ENCODE measurements at regions not wholly inside any gene's neighbourhood (a gene's known extent, or its start where the extent isn't known, plus 50 kb on each side); places are given as distances from the start of the nearest gene placed in this dataset.

DNA sequence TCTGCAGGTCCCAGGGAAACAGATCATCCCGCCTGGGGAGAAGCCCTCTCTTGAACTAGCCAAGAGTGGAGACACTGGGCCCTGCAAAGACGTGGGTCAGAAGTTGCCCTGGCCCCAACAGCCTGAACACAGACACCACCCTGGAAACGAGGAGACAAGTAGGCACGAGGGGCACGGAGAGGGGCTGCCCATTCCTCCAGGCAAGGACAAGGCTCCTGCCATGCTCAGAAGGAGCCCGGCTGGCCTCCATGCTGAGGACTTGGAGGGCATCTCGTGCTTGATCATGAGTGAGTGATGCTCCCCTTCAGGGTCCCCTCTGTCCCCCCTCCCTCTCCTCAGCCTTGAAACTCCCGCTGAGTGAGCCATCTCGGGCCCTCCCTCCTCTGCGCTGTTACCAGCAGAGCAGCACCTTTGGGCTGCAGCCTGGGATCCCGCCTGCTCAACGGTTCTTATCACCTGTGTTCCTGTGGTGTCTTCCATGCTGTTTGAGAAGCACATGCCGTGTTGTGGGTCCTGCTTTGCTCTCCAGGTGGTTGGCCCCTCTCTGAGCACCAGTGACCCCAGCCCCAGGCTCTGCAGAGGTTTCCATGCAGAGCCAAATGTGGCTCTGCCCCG lies 544.3 kb downstream of the TCERG1L start:
- DNase-seq, result no peak

DNA sequence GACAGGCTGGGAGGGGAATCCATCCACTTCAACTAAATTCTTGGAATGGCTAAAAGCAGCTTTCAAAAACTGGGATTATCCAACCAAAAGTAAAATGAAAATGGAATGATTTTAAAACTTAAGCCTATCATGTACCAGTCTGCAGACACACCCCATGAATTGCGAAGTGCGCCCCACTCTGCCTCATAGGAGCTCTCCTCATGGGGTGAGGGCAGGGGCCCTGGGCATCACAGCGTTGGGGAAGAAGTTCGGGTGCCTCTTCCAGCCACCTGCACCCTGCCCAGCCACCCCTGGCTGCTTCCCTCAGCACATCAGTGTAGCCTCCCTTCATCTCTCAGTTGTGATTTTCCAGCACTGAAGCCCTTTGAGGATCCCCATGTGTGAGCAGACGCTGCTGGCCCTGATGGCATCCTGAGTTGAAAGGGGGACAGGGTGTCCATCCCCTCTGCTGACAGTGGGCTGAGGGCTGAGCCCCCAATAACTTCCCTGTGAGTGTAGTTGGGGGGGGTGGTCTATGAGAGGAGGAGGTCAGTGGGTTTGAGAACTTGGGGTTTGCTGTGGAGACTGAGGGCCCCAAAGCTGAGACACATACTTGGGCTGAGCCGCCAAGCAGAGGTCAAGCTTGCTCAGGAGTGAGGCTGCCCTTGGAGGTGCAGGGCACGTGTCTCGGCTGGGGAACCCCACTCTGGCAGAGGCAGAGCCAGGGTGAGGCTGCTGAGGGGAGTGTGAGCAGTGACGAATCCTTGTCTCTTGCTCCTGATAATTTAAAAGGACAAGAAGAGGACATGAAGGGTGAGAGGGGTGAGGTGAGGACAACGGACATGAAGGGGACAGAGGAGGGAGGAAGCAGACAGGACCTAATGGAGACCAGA lies 542.1 kb downstream of the TCERG1L start:
- no peak for DNase-seq

DNA sequence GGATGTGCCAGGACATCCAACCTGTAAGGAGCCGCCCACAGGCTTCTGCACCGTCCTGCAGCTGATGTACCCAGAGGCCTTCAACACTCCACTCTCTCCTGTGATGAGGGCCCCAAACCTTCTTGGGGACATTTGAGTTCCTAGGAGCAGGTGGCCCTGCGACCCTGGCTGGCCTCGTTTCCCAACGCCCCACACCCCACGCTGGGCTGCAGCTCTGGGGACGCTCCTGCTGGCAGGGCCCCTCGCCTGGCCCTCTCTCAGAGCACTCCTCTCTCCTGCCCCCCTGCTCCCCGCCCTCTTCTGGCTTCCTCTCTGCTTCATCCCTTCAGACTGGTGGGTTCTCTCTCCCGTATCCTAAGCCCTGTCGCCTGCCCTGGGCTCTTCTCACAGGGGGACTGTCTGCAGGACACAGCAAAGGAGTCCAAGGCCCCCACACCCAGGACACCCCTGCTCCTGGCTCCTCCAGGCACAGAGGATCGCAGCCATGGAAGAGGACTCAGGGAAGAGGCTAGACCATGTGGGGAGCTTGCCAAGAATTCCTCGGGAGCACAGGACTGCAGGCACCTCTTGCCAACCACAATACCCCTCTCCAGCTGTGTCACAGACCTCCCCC lies 541.4 kb downstream of the TCERG1L start:
- DNase-seq, result no peak

DNA sequence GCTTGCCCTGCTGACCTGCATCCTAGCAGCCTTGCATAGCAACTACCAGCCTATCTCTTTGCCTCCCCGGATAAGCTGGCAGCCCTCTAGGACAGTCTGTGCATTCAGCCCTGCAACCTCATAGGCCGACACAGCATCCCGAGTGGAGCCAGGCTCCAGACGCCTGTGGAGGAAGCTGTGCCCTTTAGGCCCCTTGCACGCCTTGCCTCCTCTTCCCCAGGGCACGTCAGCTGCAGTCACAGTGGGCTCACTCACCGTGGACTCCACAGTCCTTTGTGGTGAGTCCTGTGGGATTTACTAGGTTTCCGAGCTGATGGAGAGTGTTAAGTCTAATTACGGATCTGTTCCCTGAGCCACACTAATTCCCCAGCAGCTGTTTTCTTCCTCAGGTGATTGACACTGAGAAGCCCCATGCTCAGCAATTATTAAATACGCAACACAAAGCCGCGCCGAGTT lies 540.0 kb downstream of the TCERG1L start:
- DNase-seq, result no peak

DNA sequence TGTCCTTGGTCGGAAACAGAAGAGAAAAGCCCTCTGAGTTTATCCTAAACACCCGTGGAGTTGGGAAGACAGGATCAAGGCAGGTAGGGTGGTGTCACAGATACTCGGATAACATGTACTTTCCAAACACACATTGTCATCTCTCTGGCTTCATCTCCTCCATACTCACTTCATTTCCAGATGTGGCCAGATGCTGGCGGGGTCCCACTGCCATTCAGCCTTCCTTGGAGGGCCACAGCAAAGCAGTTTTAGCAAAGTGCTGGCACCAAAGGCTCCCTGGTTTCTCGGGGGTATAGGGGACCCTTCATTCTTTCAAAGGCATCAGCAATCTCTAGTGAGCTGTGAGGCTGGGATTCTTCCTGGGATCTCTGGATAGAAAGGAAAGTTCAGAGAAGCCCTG lies 539.5 kb downstream of the TCERG1L start:
- no peak for DNase-seq

DNA sequence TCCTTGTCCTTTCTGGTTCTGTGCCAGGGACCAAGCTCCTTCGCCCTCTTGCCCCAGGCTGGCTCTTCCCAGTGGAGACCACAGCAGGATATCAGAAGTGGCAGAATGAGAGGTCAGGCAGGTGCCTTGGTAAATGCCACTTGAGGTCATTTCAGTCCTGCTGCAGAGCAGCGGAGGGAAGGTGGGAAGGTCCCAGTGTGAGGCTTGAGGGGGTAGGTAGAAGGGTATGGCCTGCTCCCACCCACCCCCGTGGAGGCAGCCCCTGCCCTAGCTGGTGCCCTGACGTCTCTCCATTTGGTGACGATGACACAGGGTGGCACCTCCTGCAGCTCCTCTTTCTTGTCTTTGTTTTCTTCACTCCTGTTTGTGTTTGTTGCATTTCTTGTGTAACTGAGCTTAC lies 538.8 kb downstream of the TCERG1L start:
- DNase-seq, result no peak

DNA sequence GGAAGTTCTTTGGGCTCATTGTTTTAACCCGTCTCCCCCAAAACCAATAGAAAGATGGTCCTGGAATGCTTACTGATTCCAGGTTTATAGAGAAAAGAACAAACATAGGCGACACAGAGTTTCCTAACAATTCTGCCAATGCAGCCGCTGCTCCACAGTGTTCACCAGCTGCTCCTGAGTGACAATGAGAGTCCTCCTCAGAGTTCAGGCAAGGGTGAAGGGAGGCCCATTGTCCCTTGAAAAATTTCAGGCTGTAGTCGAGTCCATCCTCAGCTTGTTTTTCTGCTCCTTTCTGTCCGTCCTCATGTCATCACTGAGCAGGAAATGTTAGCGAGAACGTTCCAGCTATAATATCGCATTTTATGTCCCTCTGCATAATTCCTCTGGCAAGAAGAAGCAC lies 537.6 kb downstream of the TCERG1L start:
- peak; percentile 31 for DNase-seq

DNA sequence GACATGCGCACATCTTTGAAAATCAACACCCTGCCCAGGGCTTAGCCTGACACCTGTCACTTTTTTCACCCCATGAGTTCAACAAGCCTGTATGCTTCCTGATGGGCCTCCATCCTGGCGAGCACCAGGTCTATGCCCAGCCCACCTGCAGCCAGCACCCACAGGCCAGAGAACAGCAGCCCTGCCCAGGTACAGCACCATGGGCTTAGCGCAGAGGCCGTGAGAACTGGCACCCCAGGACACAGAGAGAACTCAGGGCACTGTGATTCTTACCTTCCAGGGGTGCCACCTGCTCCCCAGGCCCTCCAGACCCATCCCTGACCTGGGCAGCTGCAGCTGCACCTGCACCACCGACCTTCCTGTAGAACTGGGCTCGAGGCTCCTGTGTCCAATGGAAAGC lies 536.6 kb downstream of the TCERG1L start:
- no peak for DNase-seq

DNA sequence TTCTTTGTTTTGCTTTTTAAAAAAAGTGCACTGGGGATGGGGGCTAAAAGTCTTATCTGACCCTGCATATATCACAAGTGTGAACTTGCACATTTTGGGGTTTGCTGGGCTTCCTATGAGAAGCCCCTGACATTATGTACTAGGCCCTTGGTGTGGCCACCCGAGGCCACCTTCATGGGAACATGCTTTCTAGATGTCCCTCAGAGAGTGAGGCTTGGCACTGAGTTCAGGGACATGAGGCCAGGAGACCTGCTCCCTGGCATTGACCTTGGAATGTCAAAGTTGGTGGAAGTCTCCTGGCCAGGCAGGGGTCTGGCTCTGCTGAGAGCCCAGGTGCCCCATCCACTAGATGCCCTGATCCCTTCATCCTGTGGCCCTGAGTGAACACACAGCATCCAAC lies 536.2 kb downstream of the TCERG1L start:
- no peak for DNase-seq

DNA sequence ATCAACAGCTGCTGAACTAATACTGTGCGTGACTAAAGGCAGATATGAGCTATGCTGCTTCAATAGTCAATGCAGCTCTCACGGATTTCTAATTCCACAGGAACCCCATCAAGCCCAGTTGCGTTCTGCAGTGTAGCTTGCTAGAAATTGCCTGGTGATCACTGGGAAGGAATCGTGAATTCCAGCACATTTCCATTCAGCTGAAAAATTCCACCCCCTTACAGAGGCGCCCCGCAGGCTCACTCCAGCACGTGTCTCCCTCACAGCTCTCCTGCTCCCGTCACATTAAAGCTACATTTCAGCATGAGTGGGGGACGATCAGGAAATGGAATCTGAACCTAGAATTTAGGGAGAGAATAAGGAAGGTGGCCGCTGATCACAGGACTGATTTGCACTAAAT lies 534.8 kb downstream of the TCERG1L start:
- DNase-seq, result no peak

DNA sequence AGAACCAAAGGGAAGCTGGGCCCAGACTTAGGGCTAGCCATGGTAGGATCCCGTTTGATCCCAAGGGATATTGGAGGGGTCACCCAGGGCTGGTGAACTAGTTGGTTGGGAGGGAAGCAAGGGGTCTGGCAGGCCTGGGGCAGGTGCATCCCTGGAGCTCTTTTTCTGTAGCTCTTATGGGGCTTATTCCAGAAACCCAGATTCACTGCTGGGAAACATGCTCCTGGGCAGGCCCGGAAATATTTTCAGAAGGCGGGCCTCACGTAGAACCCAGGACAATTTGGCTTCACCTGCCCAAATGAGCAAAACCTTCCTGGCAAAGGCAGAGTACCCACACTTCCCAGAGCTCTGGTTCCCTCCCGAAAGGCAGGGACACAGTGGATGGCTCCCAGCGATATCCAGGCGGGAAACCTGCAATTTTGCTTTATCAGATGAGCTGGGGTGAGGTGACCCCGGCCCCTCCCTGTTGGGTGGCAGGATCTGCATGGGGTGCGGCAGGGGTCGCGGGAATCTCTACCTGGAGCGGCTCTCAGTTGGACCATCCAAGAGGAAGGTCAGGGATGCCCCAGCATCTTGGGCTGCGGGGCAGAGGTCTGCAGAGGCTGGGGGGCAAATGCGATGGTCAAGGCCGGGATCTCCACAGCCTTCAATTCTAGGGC lies 533.9 kb downstream of the TCERG1L start:
- DNase-seq, result no peak

DNA sequence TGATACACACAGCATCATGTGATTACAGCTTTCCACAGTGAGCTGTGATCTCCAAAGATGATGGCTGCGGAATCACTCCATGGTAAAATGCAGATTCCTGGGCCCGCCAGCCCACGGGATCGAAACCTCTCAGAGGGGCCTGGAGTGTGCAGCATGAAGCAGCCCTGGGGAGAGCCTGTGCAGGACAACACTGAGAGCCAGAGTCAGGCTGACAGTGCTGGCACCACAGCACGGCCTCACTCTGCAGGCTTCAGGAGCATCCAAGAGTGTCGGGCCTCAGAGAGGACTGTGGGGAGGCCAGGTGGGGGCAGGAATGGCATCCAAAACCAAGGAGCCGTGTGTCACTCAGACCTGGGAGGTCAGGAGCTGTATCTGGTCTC lies 533.4 kb downstream of the TCERG1L start:
- DNase-seq, result no peak

DNA sequence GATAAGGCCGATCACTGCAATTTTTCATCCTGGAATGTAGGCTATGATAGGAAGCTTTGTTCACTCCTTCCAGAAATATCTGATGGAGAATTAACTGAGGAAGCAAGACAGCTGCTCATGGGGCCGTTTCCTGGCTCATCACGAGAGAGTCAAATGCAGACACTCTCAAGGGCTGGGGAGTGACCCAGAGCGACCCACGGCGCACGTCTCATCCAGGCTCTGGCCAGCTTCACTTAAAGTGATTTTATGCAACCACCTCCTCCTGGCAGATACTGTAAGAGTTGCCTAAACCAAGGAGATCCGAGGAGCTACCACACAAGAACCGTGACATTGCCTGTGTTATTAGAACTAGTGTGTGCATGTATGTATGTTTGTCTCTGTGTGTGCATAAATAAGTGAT lies 530.8 kb downstream of the TCERG1L start:
- DNase-seq, result no peak

DNA sequence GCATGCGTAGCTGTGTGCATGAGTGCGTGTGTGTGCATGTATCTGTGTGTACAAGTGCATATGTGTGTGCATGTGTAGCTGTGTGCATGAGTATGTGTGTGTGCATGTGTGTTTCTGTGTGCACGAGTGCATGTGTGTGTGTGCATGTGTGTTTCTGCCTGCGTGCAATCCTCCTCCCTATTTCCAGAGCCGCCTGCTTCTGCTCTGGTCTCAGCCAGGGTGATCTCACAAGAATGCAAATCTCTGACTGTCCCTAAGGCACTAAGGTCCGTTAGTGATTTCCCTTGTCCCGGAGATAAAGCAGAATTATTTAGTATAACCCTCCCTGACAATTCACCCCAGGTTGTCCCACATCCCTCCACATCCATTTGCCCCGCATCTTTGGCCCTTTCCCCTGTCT lies 530.3 kb downstream of the TCERG1L start:
- DNase-seq, result no peak

DNA sequence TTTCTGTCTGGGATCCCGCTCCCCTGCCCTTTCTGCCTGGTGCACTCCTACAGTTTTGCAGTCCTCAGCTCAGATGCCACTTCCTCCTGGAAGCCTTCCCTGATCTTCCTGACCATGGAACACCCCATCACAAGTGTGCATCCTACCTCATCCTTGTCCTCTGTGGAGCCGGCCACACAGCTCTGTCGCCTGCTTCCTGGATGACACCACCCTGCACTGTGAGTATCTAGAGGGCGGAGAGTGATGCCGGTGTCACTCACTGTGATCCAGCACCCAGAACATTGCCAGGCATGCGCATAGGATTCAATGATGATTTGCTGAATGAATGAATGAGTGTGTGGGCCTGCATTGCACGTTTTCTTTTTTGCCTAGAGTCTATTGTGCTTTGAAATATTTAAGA lies 529.9 kb downstream of the TCERG1L start:
- DNase-seq, result no peak

DNA sequence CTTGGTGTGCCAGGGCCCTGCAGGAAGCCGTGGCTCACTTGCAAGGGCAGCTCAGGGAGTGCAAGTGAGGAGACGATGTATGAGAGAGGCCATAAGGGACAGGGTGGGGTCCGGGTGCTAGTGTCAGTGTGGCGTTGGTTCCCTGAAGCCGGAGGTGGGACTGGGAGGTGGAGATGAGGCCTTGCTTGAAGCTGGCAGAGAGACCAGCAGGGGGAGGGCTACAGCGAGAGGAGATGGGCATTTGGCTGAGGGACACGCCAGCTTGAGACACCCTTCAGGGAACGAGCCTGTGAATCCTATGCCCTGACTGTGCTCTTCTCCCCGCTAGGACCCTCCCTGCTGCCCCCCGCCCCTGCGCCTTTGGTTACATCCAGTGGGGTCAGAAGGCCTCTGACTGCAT lies 529.1 kb downstream of the TCERG1L start:
- DNase-seq, result no peak

DNA sequence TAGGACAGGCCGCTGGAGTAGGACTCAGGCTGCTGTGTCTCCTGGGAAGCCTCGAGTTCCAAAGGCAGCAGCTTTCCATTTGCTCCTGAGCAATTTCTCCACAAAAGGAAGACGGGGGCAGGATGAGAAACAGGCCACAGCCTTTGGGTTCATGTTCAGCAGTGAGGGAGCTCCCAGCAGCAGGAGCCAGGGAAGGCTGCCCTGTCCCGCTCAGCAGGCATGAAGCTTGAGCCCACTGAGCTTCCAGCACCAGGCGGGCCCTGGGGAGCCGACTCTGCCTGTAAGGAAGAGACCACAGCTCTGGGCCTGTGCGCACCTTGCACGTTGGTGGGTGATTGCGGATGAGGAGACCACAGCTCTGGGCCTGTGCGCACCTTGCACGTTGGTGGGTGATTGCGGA lies 527.2 kb downstream of the TCERG1L start:
- DNase-seq, result no peak

DNA sequence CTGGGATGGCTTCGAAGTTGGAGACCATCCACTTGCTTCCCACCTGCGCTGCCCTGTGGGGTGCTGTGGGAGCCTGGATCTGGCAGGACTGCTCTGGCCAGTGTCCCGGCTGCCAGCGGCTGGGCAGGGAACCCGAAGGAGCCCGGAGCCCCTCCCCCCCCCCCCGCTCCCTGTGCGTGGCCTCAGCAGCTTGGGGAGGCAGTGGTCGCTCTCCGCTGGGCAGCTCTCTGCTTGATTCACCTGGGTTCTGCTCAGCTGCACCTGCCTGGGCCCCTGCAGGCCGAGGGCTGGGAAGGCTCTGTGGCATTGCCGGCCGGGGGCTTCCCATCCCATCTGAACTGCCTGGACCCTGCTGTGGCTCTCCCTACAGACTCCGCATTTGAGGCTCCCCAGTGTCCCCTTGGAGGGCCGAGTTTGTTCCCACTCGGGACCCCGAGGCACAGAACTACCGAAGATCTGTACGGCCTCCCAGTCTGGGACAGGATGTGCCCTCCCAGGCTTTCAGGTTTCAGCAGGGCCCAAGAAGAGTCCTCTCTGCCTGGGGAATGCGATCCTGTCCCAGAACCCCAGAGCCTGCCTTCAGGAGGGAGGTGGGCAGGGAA lies 525.1 kb downstream of the TCERG1L start:
- DNase-seq, result no peak

DNA sequence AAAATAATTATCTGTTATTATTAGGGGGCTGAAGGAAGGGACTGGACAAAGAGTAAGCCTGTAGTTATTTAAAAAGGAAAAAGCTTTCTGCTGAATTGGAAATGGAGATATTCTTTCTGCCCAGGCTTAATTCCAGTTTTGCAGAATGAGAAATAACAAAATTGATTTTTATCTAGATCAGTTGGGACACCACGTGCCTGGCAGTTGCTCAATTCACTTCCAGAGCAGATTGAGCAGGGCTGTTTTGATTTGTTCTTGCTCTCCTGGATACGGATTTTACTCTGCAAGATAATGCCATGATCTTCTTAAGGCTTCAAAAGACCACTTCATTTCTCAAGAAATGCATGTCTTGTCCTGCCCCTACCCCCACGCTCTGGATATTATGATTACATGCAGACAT lies 524.3 kb downstream of the TCERG1L start:
- peak; percentile 11 for DNase-seq

DNA sequence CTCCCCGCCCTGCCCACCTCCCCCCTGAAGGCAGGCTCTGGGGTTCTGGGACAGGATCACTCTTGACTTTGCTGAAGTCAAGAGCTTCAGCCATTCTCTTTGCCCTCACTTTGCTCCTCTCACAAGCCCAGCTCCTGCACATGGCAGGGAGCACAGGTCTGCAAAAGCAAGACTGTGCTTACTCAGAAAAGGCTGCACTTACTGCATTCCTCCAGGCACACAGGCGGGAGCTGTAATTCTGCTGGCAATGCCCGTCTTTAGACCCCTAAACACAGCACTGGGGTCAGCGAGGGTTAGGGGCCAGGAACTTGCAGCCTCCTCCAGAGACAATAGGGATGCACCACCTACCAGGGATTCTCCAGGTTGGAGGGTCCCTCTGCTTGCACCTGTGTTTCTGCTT lies 523.7 kb downstream of the TCERG1L start:
- DNase-seq, result no peak

DNA sequence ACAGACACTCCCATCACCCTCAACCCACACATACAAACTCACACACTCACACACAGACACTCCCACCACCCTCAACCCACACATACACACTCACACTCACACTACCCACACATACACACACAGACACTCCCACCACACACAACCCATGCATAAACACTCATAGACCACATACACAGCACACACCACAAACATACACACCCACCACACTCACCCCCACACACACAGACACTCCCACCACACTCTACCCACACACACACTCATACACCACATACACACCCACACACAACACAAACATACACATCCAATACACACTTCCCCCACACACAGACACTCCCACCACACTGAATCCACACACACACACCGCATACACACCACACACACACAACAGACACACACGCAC lies 521.2 kb downstream of the TCERG1L start:
- no peak for DNase-seq

Measured in muscle of arm (tissue), 1 donor.